Activated CD4-positive, alpha-beta T cell treated with anti-CD3 and anti-CD28 coated beads, Interleukin-2, amount 50 U/mL, for 1 hour (primary cell): ENCODE measurements at regions not wholly inside any gene's neighbourhood (a gene's known extent, or its start where the extent isn't known, plus 50 kb on each side); places are given as distances from the start of the nearest gene placed in this dataset.
"Not testable (repeated sequence)": the region's sequence is repeated elsewhere in the genome, so short reads cannot be mapped to it uniquely, and the experiment has no call there.

ENCODE experiments used
- DNase-seq: peaks from one replicate; pipeline ENCODE4 v3.0.0-alpha.2; 2020

- no peak for DNase-seq
Observed at GRCh38 chr2:160736148-160737028, 242.8 kb upstream of the RBMS1 start.

GRCh38 chr2:160737247-160737646, 243.6 kb upstream of the RBMS1 start:
- no peak for DNase-seq

GRCh38 chr2:160741271-160741670, 247.7 kb upstream of the RBMS1 start:
- DNase-seq, result no peak

DNA sequence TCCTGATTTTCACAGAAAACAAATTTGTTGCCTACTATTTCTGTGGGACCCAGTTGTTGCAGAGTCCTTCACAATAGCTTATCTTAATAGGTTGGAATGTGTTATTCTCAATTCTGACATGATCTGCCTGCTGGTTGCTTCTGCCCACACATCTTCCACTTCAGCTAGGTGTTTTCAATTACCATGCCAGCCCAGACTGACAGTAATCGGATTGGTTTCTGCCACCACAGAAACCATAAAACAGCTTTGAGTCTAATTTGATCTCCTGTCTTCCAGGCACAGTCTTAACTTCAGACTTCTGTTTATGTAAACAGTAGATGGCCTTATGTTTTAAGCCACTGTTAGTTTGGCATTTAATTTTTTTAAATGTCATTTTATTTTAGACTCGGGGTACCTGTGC, 248.2 kb upstream of the RBMS1 start:
- no peak for DNase-seq

- no peak for DNase-seq
Observed at GRCh38 chr2:160742667-160743066, 249.1 kb upstream of the RBMS1 start.

DNA sequence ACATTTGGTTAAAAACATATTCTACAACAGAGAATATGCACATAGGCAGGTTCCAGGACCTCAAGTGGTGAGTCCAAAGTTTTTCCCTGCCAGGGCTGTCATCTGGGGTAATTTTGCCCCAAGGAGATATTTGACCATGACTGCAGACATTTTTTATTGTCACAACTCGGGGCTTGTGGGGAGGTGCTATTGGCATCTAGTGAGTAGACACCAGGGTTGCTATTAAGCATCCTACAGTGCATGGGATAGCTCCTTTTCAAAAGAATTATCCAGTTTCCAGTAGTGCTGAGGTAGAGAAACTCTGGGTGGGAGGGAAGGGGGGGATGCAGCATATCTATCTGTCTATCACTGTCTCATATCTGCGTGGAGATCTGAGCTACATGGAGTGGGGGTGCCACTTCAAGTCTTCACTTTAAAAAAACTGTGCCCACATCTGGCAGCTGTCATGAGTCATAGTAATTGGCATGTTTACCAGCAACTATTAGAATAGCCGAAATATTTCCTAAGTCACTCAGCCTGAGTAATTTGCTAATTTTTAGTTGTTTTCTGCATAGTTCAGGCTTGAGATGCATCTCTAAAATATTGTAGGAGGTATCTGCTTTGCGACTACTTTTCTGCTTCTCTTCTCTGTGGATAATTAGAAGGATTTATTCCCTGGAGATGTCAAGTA, 254.0 kb upstream of the RBMS1 start:
- no peak for DNase-seq

- DNase-seq, result no peak
Observed at GRCh38 chr2:160751021-160751420, 257.4 kb upstream of the RBMS1 start.

DNA sequence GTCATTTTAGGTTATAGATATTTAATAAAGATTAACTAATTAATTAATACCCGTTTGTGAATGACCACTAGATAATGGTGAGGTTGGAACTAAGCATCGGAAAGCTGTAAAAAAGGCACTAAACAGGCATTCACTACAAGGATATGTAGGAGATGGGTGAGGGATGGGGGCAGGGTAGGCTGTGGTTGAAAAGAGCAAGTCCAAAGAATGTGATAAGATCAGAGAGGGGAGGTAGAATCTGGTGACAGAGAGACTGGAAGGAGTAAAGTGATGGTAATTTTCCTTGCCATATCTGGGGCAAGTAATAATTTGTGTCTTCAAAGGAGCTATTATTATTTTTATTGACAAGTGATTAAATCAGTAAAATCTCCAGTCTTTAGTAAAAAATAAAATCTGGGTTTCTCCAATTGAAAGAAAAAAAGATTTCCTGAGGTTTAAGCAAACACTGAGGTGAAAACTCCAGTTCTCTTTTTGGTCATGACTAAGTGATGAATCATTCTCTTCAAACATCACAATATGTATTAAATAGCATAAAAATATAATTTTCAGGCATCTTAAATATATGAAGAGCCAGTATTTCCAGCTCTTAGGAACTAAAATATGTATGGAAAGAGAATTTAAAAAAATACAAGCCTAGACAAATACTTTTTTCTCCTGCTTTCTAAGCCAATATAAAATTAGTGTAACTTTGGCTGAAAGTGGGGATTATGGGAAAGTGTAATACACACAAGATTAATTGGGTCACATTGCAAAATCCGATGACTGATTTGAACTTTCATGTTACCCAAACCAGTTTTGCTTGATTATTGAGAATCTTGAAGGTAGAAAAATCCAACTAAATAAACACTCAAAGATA, 259.1 kb upstream of the RBMS1 start:
- DNase-seq, result no peak

DNA sequence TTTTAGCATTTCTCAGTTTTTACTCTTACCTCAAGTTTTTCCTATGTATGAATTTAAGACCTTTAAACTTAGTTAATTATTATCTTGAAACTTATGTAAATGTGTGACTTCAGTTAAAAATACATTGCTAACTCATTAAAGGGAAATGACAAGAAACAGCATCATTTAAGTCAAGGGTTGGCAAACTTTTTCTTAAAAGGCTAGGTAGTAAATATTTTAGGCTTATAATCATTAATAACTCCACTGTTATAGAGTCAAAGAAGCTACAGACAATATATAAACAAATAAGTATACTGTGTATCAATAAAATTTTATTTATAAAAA, 259.7 kb upstream of the RBMS1 start:
- no peak for DNase-seq

DNA sequence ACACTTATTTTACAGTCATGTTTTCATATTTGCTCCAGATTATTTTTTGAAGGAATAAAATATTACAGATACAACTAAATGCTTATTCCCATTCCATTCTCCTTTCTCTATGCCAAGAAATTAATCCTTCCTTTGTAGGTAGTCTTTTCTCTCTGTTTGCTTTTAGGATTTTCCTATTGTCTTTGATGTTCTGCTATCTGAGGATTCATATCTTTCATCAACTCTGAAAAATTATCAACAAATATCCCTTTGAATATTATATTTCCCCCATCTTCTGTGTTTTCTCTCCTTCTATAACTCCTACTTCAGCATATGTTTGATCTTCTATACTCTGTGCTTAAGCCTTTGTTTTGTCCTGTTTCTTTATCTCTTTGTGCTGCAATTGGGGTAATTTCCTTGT, 260.4 kb upstream of the RBMS1 start:
- no peak for DNase-seq

- DNase-seq, result no peak
Observed at GRCh38 chr2:160756481-160756880, 262.9 kb upstream of the RBMS1 start.

GRCh38 chr2:160762493-160763128, 269.0 kb upstream of the RBMS1 start:
- DNase-seq, result not testable (repeated sequence)

DNA sequence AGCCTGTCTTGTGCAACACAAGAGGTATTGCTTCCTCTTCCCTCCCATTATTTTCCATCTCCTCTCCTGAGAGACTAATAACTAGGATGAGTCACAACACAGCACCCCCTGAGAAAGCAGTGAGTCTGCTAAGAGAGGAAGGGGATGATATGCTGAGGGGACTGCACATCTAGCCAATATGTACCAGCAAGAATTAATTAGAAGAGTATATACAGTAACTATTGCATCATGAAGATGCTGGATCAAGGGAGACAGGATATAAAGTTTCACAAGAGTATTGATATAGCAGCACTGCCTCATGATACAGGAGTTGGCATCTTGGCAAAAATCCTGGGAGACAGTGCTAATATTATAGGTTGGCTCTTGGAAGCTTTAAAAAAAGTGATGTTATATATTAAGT, 289.9 kb upstream of the RBMS1 start:
- DNase-seq, result no peak

GRCh38 chr2:160784034-160784433, 290.4 kb upstream of the RBMS1 start:
- DNase-seq, result no peak

DNA sequence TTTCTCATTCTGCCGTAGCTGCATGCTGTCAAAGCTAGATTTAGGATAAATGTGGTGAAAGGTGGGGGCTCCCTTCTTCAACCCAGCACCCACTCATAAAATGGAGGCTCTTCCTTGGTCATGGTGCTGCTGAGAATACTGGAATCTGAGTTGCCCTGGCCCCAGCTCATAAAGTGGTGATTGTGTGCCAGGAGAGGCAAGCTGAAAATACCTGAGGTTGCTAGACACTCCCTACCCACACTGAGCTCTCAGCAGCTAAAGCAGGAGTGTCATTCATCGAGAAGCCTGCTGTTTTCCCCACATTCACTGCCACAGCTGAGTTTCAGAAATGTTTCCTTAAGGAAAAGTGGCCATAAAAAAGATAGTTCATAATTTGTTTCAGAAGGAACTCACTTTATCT, 297.1 kb upstream of the RBMS1 start:
- no peak for DNase-seq

GRCh38 chr2:160791884-160792283, 298.3 kb upstream of the RBMS1 start:
- no peak for DNase-seq

DNA sequence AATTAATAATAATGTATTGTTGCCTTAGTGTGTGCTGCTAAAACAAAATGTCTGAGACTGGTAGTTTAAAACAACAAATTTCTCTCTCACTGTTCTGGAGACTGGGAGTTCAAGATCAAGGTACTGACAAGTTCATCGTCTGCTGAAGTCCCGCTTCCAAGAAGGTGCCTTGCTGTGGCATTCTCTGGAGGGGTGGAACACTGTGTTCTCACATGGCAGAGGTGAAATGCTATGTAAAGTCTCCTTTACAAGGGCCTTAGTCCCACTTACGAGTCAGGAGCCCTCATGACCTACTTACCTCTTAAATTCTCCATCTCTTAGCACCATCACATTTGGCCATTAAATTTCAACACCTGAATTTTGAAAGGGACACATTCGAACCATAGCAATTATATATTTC, 299.2 kb upstream of the RBMS1 start:
- no peak for DNase-seq

DNA sequence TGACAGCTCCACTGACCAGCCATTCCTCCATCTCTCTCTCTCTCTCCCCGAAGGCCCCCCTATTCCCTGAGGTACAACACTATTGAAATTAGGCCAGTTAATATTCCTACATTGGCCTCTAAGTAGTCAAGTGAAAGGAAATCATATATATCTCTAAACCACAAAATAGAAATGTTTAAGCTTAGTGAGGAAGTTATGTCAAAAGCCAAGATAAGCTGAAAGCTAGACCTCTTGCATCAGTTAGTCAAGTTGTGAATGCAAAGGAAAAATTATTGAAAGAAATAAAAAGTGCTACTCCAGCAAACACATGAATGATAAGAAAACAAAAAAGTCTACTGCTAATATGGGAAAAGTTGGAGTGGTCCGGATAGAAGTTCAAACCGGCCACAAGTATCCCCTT, 301.3 kb upstream of the RBMS1 start:
- DNase-seq, result no peak

DNA sequence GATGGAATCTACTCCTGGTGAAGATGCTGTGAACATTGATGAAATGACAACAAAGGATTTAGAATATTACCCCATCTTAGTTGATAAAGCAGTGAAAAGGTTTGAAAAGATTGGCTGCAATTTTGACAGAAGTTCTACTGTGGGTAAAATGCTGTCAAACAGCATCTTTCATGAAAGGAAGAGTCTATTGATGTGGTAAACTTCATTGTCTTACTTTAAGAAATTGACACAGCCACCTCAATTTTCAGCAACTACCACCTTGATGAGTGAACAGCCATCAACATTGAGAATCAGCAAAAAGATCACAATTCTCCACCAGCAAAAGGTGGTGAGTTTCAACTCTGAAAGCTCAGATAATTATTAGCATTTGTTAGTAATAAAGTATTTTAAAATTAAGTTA, 310.3 kb upstream of the RBMS1 start:
- DNase-seq, result no peak

- DNase-seq, result no peak
Observed at GRCh38 chr2:160810406-160810805, 316.8 kb upstream of the RBMS1 start.

- DNase-seq, result no peak
Observed at GRCh38 chr2:160812830-160813505, 319.4 kb upstream of the RBMS1 start.

GRCh38 chr2:160813506-160813858, 319.9 kb upstream of the RBMS1 start:
- DNase-seq, result no peak
